Karpas-422 (cell line): ENCODE measurements at regions not wholly inside any gene's neighbourhood (a gene's known extent, or its start where the extent isn't known, plus 50 kb on each side); places are given as distances from the start of the nearest gene placed in this dataset.

ENCODE experiments used
- DNase-seq: peaks from one replicate; pipeline ENCODE4 v3.0.0-alpha.2; 2015
- H2AFZ ChIP-seq: fragments of 200-600 bp; sonication (generic); 2 replicates; pipeline ENCODE4 v1.6.1; 2014; ENCODE audit warnings: antibody characterized with exemption, low read length, mixed read lengths
- H3K27ac ChIP-seq: fragments of 200-600 bp; sonication (generic); 2 replicates; pipeline ENCODE4 v1.5.1; 2014; ENCODE audit warnings: mild to moderate bottlenecking, low read length, moderate library complexity
- H3K27me3 ChIP-seq: fragments of 200-600 bp; sonication (generic); 2 replicates; pipeline ENCODE4 v1.6.1; 2014; ENCODE audit warnings: low read length, mixed read lengths
- H3K36me3 ChIP-seq: fragments of 200-600 bp; sonication (generic); 2 replicates; pipeline ENCODE4 v1.6.1; 2014; ENCODE audit warnings: low read length, mixed read lengths; ENCODE audit not compliant: insufficient read depth
- H3K4me1 ChIP-seq: fragments of 200-600 bp; sonication (generic); 2 replicates; pipeline ENCODE4 v1.6.1; 2014; ENCODE audit warnings: mild to moderate bottlenecking, low read length, mixed read lengths
- H3K4me2 ChIP-seq: fragments of 200-600 bp; sonication (generic); 2 replicates; pipeline ENCODE4 v1.6.1; 2014; ENCODE audit warnings: low read length, low read depth, mild to moderate bottlenecking; ENCODE audit not compliant: poor library complexity, severe bottlenecking
- H3K4me3 ChIP-seq: fragments of 200-600 bp; sonication (generic); 2 replicates; pipeline ENCODE4 v1.5.1; 2014; ENCODE audit warnings: mild to moderate bottlenecking, antibody characterized with exemption, low read length, mixed read lengths
- H3K79me2 ChIP-seq: fragments of 200-600 bp; sonication (generic); 2 replicates; pipeline ENCODE4 v1.6.1; 2014; ENCODE audit warnings: mild to moderate bottlenecking, low read length, mixed read lengths
- H3K9ac ChIP-seq: fragments of 200-600 bp; sonication (generic); 2 replicates; pipeline ENCODE4 v1.6.0; 2014; ENCODE audit warnings: low read length
- H3K9me2 ChIP-seq: fragments of 200-600 bp; sonication (generic), shearing (Covaris generic); replicated peaks from 2 replicates; pipeline ENCODE4 v1.6.0; 2014; ENCODE audit warnings: mild to moderate bottlenecking, low read length, moderate library complexity; ENCODE audit not compliant: insufficient read depth
- H3K9me3 ChIP-seq: fragments of 300-700, 200-600 bp; sonication (generic); 2 replicates; pipeline ENCODE4 v1.6.1; 2014; ENCODE audit warnings: low read length, mixed read lengths
- H4K20me1 ChIP-seq: fragments of 200-600 bp; sonication (generic); 2 replicates; pipeline ENCODE4 v1.6.1; 2014; ENCODE audit warnings: mild to moderate bottlenecking, antibody characterized with exemption, low read length, low read depth; ENCODE audit not compliant: insufficient read depth

DNA sequence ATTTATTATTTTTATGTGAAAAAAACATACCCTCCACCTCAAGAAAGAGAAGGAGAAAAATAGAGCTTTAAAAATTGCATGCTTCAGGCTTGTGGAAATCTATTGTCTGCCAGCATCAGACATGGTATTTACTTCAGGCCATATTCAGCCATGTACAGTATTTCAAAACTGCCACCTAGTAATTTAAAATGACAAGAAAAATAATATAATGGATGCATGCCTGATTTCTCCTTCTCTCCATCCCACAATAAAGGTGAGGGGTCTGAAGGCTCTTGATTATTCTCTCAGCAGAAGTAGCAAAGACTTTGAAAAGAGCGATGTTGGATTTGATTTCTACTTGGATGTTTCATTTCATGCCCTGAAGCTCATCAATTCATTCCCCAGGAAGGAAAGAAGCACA lies 250.7 kb downstream of the TBC1D4 start:
- Histone ChIP-seq H3K79me2 (no peaks in the 10 kb centered on the region), H4K20me1 (no peaks in the 10 kb centered on the region), H3K4me3 (no peak overlapping the region), H3K27ac (no peak overlapping the region), H2AFZ (no peak overlapping the region), H3K9me2 (no peaks in the 10 kb centered on the region), H3K9ac (no peak overlapping the region), H3K27me3 (no peaks in the 10 kb centered on the region), H3K4me1 (no peaks in the 10 kb centered on the region), H3K9me3 (no peaks in the 10 kb centered on the region), H3K36me3 (no peaks in the 10 kb centered on the region), H3K4me2 (no peak overlapping the region)
- DNase-seq: no peak

GRCh38 chr13:75226733-75227435 lies 255.1 kb downstream of the TBC1D4 start:
- Histone ChIP-seq H3K27ac (no peak overlapping the region), H3K27me3 (no peaks in the 10 kb centered on the region), H4K20me1 (no peaks in the 10 kb centered on the region), H3K9ac (no peak overlapping the region), H2AFZ (no peak overlapping the region), H3K9me2 (no peaks in the 10 kb centered on the region), H3K9me3 (no peaks in the 10 kb centered on the region), H3K4me1 (no peaks in the 10 kb centered on the region), H3K4me2 (no peak overlapping the region), H3K79me2 (no peaks in the 10 kb centered on the region), H3K36me3 (no peaks in the 10 kb centered on the region), H3K4me3 (no peak overlapping the region)
- no peak for DNase-seq

DNA sequence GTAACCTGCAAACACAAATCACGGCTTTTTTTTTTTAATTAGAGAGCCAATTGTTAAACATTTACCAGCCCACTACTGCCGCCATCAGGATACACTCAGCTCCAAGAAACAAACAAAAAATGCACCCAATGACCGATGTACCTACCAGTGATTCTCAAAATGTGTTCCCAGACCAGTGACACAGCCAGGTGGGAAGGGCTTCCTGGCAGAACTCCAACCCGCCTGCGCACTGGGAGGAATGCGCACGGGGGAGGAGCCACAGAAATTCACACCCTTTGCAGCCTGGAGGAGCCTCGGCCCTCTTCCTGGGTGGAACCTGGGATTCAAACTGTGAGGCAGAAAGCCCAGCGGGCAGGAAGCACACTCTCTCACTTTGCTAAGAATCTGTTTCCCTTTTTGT lies 255.9 kb downstream of the TBC1D4 start:
- no peaks in the 10 kb centered on the region for H3K27me3 ChIP-seq
- no peaks in the 10 kb centered on the region for H3K36me3 ChIP-seq
- no peaks in the 10 kb centered on the region for H3K4me1 ChIP-seq
- no peak for DNase-seq
- H2AFZ ChIP-seq: no peak overlapping the region
- H3K9me3 ChIP-seq: no peaks in the 10 kb centered on the region
- no peak overlapping the region for H3K27ac ChIP-seq
- H3K9me2 ChIP-seq: no peaks in the 10 kb centered on the region
- no peak overlapping the region for H3K4me3 ChIP-seq
- no peak overlapping the region for H3K4me2 ChIP-seq
- no peak overlapping the region for H3K9ac ChIP-seq
- no peaks in the 10 kb centered on the region for H4K20me1 ChIP-seq
- no peaks in the 10 kb centered on the region for H3K79me2 ChIP-seq

GRCh38 chr13:75225288-75226032 lies 256.5 kb downstream of the TBC1D4 start:
- Histone ChIP-seq H3K9me3 (no peaks in the 10 kb centered on the region), H4K20me1 (no peaks in the 10 kb centered on the region), H3K36me3 (no peaks in the 10 kb centered on the region)

DNA sequence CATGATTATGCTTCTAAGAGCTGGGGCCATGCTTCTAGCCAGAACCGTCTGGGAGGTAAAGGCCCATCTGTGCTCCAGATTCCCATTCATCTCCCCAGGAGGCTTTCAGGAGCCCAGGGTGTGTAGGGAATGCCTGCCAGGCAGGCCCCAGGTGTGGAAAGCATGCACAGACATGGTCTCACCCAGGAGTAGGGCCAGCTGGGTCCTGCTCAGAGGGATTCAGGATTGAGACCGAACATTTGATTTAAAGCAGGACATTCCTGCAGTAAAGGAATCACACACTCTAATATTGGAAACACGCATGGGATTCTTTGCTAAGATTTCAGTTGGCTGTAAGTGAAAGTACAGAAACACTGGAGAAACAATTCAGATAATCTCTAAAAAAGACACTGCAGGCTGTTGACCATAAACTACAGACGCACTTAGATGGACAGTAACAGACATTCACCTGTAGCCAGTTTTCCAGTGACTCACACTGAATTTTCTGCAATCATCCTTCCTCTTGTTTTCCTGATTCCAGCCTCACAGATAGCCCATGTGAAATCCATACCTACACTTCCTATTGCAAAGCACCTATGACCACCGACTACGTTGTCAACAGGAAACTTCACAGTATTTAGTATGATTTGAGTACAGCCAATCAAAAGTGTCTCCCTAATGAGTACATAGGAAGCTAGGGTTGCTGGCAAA lies 257.8 kb downstream of the TBC1D4 start:
- Histone ChIP-seq H3K4me3 (no peak overlapping the region), H3K9me3 (no peaks in the 10 kb centered on the region), H3K9ac (no peak overlapping the region), H2AFZ (no peak overlapping the region), H3K4me2 (no peak overlapping the region), H3K36me3 (no peaks in the 10 kb centered on the region), H3K9me2 (no peaks in the 10 kb centered on the region), H3K4me1 (no peaks in the 10 kb centered on the region), H3K27ac (no peak overlapping the region), H3K79me2 (no peaks in the 10 kb centered on the region), H3K27me3 (no peaks in the 10 kb centered on the region), H4K20me1 (no peaks in the 10 kb centered on the region)
- DNase-seq: no peak

More at GRCh38 chr13:75225288-75226032, 256.5 kb downstream of the TBC1D4 start:
- no peak overlapping the region for H3K27ac ChIP-seq
- H3K4me1 ChIP-seq: no peaks in the 10 kb centered on the region
- no peaks in the 10 kb centered on the region for H3K27me3 ChIP-seq
- no peak overlapping the region for H3K4me2 ChIP-seq
- H3K9me2 ChIP-seq: no peaks in the 10 kb centered on the region
- DNase-seq: no peak
- H3K4me3 ChIP-seq: no peak overlapping the region
- H3K79me2 ChIP-seq: no peaks in the 10 kb centered on the region
- H3K9ac ChIP-seq: no peak overlapping the region
- H2AFZ ChIP-seq: no peak overlapping the region

- Histone ChIP-seq H3K27me3 (no peaks in the 10 kb centered on the region), H3K36me3 (no peaks in the 10 kb centered on the region), H3K79me2 (no peaks in the 10 kb centered on the region)
Observed at GRCh38 chr13:75222031-75222430, 259.9 kb downstream of the TBC1D4 start.

GRCh38 chr13:75220861-75221260 lies 261.1 kb downstream of the TBC1D4 start:
- Histone ChIP-seq H3K9me3 (no peaks in the 10 kb centered on the region), H3K9me2 (no peaks in the 10 kb centered on the region), H2AFZ (no peak overlapping the region), H3K9ac (no peak overlapping the region), H3K79me2 (no peaks in the 10 kb centered on the region), H3K4me2 (no peak overlapping the region), H4K20me1 (no peaks in the 10 kb centered on the region), H3K27ac (no peak overlapping the region), H3K4me1 (no peaks in the 10 kb centered on the region), H3K4me3 (no peak overlapping the region), H3K27me3 (no peaks in the 10 kb centered on the region), H3K36me3 (no peaks in the 10 kb centered on the region)
- no peak for DNase-seq

More at GRCh38 chr13:75222031-75222430, 259.9 kb downstream of the TBC1D4 start:
- no peak overlapping the region for H3K9ac ChIP-seq
- H3K4me1 ChIP-seq: no peaks in the 10 kb centered on the region
- H3K4me3 ChIP-seq: no peak overlapping the region
- H3K27ac ChIP-seq: no peak overlapping the region
- H4K20me1 ChIP-seq: no peaks in the 10 kb centered on the region
- no peak for DNase-seq
- no peaks in the 10 kb centered on the region for H3K9me2 ChIP-seq
- H2AFZ ChIP-seq: no peak overlapping the region
- no peaks in the 10 kb centered on the region for H3K9me3 ChIP-seq
- no peak overlapping the region for H3K4me2 ChIP-seq

GRCh38 chr13:75220238-75220542 lies 261.8 kb downstream of the TBC1D4 start:
- Histone ChIP-seq H3K79me2 (no peaks in the 10 kb centered on the region), H3K9ac (no peak overlapping the region), H3K36me3 (no peaks in the 10 kb centered on the region), H3K4me3 (no peak overlapping the region), H3K4me2 (no peak overlapping the region), H3K4me1 (no peaks in the 10 kb centered on the region), H4K20me1 (no peaks in the 10 kb centered on the region), H2AFZ (no peak overlapping the region), H3K9me3 (no peaks in the 10 kb centered on the region), H3K9me2 (no peaks in the 10 kb centered on the region), H3K27me3 (no peaks in the 10 kb centered on the region), H3K27ac (no peak overlapping the region)
- no peak for DNase-seq
